ENCODE measurements at regions not wholly inside any gene's neighbourhood (a gene's known extent, or its start where the extent isn't known, plus 50 kb on each side); places are given as distances from the start of the nearest gene placed in this dataset.
"Not testable (repeated sequence)": the region's sequence is repeated elsewhere in the genome, so short reads cannot be mapped to it uniquely, and the experiment has no call there.

DNA sequence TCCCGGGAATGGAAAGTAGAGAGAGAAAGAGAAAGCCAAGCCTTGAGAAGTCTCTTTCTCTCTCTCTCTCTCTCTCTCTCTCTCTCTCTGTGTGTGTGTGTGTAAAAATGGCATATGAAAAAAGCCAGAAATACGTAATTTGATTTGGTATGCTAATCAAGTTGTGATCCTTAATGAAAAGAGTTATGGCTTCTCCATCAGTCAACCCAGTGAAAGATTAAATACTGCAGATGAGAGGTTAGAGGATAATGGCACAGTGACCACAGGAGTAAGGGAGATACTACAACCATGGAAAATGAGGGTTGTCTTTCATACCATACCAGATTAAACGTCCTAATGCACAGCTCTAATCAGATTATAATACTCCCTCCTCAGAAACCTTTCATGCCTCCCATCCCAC lies 193.5 kb upstream of the SOX2 start:
- no peaks in the 10 kb centered on the region for H3K4me1 ChIP-seq (ENCODE audit: control insufficient read depth, low read depth, low read length)
- no peaks in the 10 kb centered on the region for H3K9me3 ChIP-seq (ENCODE audit: control insufficient read depth, low read depth, low read length)
- no peak overlapping the region for H3K27ac ChIP-seq (ENCODE audit: low read length)
- H3K27me3 ChIP-seq (ENCODE audit: control insufficient read depth, insufficient read depth, low read length), result no peaks in the 10 kb centered on the region
- H3K9ac ChIP-seq (ENCODE audit: low read length), result no peak overlapping the region
- no peak overlapping the region for H3K4me3 ChIP-seq (ENCODE audit: low read length)
- H3K36me3 ChIP-seq (ENCODE audit: control insufficient read depth, low read depth, low read length), result no peaks in the 10 kb centered on the region

DNA sequence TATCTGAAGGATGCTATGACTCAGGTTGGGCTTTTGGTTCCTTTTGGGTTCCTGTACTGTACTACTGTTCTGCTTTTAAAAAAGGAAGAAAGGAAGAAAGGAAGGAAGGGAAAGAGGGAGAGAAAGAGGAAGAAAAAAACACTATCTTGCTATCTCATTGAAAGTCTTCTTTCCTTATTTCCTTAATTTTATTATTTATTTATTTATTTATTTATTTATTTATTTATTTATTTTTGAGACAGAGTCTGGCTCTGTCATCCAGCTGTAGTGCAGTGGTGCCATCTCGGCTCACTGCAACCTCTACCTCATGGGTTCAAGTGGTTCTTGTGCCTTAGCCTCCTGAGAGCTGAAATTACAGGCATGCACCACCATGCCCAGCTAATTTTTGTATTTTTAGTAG lies 198.9 kb upstream of the SOX2 start:
- Histone ChIP-seq H3K27me3 (ENCODE audit: control insufficient read depth, insufficient read depth, low read length) (no peaks in the 10 kb centered on the region), H3K9ac (ENCODE audit: low read length) (no peak overlapping the region), H3K36me3 (ENCODE audit: control insufficient read depth, low read depth, low read length) (no peaks in the 10 kb centered on the region), H3K4me1 (ENCODE audit: control insufficient read depth, low read depth, low read length) (no peaks in the 10 kb centered on the region), H3K27ac (ENCODE audit: low read length) (no peak overlapping the region), H3K9me3 (ENCODE audit: control insufficient read depth, low read depth, low read length) (peaks cover 3% of the 10 kb centered on the region), H3K4me3 (ENCODE audit: low read length) (no peak overlapping the region)

DNA sequence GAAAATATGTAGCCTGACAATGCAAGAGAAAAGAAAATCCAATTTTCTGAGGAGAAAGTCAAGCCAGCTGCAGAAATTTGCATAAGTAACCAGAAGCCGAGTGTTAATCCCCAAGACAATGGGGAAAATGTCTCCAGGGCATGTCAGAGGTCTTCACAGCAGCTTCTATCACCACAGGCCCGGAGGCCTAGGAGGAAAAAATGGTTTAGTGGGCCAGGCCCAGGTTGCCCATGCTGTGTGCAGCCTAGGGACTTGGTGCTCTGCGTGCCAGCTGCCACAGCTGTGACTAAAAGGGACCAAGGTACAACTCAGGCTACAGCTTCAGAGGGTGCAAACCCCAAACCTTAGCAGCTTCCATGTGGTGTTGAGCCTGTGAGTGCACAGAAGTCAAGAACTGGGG lies 201.2 kb upstream of the SOX2 start:
- Histone ChIP-seq H3K9me3 (ENCODE audit: control insufficient read depth, low read depth, low read length) (peaks cover 3% of the 10 kb centered on the region), H3K4me1 (ENCODE audit: control insufficient read depth, low read depth, low read length) (no peaks in the 10 kb centered on the region), H3K9ac (ENCODE audit: low read length) (no peak overlapping the region), H3K4me3 (ENCODE audit: low read length) (no peak overlapping the region), H3K36me3 (ENCODE audit: control insufficient read depth, low read depth, low read length) (no peaks in the 10 kb centered on the region), H3K27ac (ENCODE audit: low read length) (no peak overlapping the region), H3K27me3 (ENCODE audit: control insufficient read depth, insufficient read depth, low read length) (no peaks in the 10 kb centered on the region)

DNA sequence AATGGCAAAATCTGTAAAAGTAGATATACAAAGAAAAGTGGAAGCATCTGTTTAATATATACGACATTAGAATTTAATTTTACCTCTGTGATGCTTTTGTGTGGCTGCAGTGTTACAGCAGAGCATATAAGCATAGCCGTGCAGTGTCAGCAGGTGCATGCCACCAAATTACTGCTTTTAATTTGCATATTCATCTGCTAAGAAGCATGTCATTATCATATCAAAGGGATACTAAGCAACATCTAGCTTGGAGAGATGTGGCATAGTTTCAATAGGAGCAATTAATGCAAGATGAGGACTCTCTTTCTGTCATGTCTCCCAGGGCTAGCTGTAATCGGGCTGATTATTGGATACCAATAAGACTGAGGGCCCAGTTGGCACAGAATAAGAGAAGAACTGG lies 214.4 kb upstream of the SOX2 start:
- Histone ChIP-seq H3K9me3 (ENCODE audit: control insufficient read depth, low read depth, low read length) (no peaks in the 10 kb centered on the region), H3K27me3 (ENCODE audit: control insufficient read depth, insufficient read depth, low read length) (no peaks in the 10 kb centered on the region), H3K27ac (ENCODE audit: low read length) (no peak overlapping the region), H3K36me3 (ENCODE audit: control insufficient read depth, low read depth, low read length) (no peaks in the 10 kb centered on the region), H3K9ac (ENCODE audit: low read length) (no peak overlapping the region), H3K4me1 (ENCODE audit: control insufficient read depth, low read depth, low read length) (no peaks in the 10 kb centered on the region), H3K4me3 (ENCODE audit: low read length) (no peak overlapping the region)

DNA sequence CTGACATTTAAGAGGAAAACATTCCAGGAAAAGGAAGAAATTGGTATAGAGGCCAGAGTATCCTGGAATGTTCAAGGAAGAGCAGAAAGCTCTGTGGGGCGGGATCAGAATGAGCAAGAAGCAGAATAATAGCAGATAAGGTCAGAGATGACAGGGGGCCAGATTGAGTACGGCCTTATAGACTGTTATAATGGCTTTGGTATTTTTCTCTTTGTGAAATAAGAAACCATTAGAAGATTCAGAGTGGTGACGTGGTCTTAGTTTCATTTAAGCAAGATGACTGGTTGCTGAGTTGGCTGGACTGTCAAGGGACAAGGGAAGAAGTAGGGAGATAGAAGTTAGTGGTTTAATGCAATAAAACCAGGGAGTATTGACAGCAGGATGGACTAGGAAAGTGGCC lies 218.3 kb upstream of the SOX2 start:
- Histone ChIP-seq H3K9ac (ENCODE audit: low read length) (no peak overlapping the region), H3K4me3 (ENCODE audit: low read length) (no peak overlapping the region), H3K36me3 (ENCODE audit: control insufficient read depth, low read depth, low read length) (no peaks in the 10 kb centered on the region), H3K4me1 (ENCODE audit: control insufficient read depth, low read depth, low read length) (no peaks in the 10 kb centered on the region), H3K27me3 (ENCODE audit: control insufficient read depth, insufficient read depth, low read length) (no peaks in the 10 kb centered on the region), H3K9me3 (ENCODE audit: control insufficient read depth, low read depth, low read length) (no peaks in the 10 kb centered on the region), H3K27ac (ENCODE audit: low read length) (no peak overlapping the region)

DNA sequence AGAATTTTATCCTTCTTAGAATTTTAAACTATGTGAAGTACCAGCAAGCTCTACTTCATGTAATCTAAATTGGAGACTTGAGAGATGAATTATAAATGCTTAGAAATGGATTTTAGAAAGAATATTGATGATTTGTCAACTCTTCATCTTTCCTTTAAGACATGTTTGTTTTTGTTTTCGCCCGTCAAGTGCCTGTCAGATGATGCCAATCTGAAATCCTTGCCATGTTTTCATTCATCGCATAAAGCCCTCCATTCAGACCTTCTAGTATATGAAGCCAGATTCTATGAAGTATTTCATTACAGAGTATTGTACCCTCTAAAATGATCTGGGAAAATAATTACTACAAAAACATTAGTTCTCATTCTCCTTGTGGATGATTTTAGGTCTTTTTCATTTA lies 223.2 kb upstream of the SOX2 start:
- Histone ChIP-seq H3K36me3 (ENCODE audit: control insufficient read depth, low read depth, low read length) (no peaks in the 10 kb centered on the region), H3K9me3 (ENCODE audit: control insufficient read depth, low read depth, low read length) (no peaks in the 10 kb centered on the region), H3K27me3 (ENCODE audit: control insufficient read depth, insufficient read depth, low read length) (no peaks in the 10 kb centered on the region), H3K9ac (ENCODE audit: low read length) (no peak overlapping the region), H3K4me1 (ENCODE audit: control insufficient read depth, low read depth, low read length) (no peaks in the 10 kb centered on the region), H3K27ac (ENCODE audit: low read length) (no peak overlapping the region), H3K4me3 (ENCODE audit: low read length) (no peak overlapping the region)

DNA sequence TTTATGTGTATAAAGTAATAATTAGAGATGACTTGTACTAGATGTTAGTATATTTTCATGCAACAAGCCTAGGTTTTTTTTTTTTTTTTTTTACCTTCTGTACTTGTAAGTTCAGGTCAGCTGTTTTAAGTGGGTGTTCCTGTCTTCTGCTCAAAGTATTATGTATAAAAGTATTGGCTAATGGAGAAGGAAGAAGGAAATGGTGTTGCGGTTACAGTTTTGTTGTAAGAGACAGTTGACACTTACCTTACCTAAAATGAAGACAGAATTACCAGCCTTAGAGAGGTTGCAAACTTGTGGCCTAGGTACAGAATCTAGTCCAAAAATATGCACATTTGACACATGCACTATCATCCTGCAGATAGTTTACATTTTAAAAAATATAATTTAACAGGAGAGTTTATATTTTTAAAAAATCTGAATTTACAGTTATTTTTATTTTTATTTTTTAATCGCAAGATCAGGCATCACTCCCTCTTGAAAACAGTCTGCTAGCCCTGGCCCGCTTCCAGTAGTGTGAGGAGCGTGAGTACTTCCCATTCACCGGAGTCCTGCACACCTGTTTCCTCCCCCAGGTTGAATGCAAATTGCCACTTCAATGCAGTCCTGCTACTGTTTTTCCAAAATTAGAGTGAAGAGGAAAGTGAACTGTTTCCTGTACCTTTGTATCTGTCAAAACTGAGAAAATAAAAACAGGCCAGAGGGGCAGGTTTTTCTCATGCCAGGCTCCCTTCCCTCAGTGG lies 224.3 kb upstream of the SOX2 start:
- Histone ChIP-seq H3K27me3 (ENCODE audit: control insufficient read depth, insufficient read depth, low read length) (no peaks in the 10 kb centered on the region), H3K9ac (ENCODE audit: low read length) (no peak overlapping the region), H3K4me1 (ENCODE audit: control insufficient read depth, low read depth, low read length) (no peaks in the 10 kb centered on the region), H3K27ac (ENCODE audit: low read length) (no peak overlapping the region), H3K36me3 (ENCODE audit: control insufficient read depth, low read depth, low read length) (no peaks in the 10 kb centered on the region), H3K9me3 (ENCODE audit: control insufficient read depth, low read depth, low read length) (no peaks in the 10 kb centered on the region), H3K4me3 (ENCODE audit: low read length) (no peak overlapping the region)

DNA sequence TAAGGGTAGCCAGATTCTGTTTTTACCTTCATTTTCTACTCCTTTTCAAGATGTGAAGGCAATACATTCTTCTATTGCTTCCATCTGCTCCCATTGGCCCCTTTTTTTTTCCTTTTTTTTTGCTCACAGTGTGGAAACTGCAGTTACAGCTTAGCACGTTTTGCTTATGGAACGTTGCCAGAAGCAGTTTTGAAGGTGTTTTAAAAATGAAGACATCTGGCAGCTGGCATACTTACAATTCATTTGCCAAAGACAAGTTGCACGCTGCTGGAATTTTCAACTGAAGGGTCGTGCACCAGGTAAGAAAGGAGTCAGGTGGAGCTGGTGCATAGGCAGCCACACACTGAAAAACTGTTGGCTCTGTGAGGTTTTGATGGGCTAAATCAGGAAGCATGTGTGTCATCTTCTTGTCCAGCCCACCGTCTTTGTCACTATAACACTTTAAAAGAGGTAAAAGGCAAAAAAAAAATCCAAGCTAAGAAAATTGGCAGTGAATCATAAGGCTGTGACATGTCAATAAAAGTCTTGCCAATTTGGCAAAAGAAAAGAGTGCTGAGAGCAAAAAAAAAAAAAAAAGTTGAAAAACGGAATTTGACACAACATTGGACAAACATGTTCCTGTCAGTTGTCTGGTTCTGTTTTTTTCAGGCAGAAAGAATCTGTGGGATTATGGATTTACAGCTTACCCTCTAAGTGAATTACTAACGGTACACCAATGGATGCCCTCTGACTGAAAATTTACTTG lies 225.4 kb upstream of the SOX2 start:
- no peak overlapping the region for H3K4me3 ChIP-seq (ENCODE audit: low read length)
- H3K9ac ChIP-seq (ENCODE audit: low read length), result no peak overlapping the region
- H3K27me3 ChIP-seq (ENCODE audit: control insufficient read depth, insufficient read depth, low read length), result no peaks in the 10 kb centered on the region
- no peaks in the 10 kb centered on the region for H3K9me3 ChIP-seq (ENCODE audit: control insufficient read depth, low read depth, low read length)
- H3K27ac ChIP-seq (ENCODE audit: low read length), result no peak overlapping the region
- H3K4me1 ChIP-seq (ENCODE audit: control insufficient read depth, low read depth, low read length), result no peaks in the 10 kb centered on the region
- H3K36me3 ChIP-seq (ENCODE audit: control insufficient read depth, low read depth, low read length), result no peaks in the 10 kb centered on the region

DNA sequence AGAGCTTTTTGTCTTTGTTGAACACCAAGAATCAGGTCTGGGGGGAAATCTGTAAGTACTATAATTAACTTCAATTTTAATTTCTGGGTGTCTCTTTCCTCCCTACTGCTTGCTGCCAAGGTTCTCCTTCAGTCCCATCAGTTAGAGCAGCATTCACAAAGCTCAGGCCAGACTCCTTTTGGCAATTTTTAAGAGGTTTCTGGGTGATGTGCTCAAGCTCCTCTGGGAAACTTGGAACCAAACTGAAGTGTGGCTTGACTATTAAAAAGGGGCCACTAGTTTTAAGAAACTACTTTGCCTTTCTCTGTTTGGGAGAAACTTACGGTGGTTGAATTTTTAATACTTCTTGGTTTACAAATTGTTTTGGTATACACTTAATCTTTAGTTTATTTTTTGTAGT lies 227.7 kb upstream of the SOX2 start:
- Histone ChIP-seq H3K9me3 (ENCODE audit: control insufficient read depth, low read depth, low read length) (no peaks in the 10 kb centered on the region), H3K27ac (ENCODE audit: low read length) (no peak overlapping the region), H3K9ac (ENCODE audit: low read length) (no peak overlapping the region), H3K4me1 (ENCODE audit: control insufficient read depth, low read depth, low read length) (no peaks in the 10 kb centered on the region), H3K27me3 (ENCODE audit: control insufficient read depth, insufficient read depth, low read length) (no peaks in the 10 kb centered on the region), H3K4me3 (ENCODE audit: low read length) (no peak overlapping the region), H3K36me3 (ENCODE audit: control insufficient read depth, low read depth, low read length) (no peaks in the 10 kb centered on the region)

DNA sequence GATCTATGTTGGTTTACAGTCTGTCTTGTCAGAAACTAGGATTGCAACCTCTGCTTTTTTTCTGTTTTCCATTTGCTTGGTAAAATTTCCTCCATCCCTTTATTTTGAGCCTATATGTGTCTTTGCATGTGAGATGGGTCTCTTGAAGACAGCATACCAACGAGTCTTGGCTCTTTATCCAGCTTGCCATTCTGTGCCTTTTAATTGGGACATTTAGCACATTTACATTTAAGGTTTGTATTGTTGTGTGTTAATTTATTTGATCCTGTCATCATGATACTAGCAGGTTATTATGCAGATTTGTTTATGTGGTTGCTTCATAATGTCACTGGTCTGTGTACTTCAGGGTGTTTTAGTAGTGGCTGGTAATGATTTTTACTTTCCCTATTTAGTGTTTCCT lies 236.6 kb upstream of the SOX2 start:
- H3K27ac ChIP-seq (ENCODE audit: low read length); H3K36me3 ChIP-seq (ENCODE audit: control insufficient read depth, low read depth, low read length); H3K4me1 ChIP-seq (ENCODE audit: control insufficient read depth, low read depth, low read length); H3K4me3 ChIP-seq (ENCODE audit: low read length); H3K9ac ChIP-seq (ENCODE audit: low read length); H3K27me3 ChIP-seq (ENCODE audit: control insufficient read depth, insufficient read depth, low read length); H3K9me3 ChIP-seq (ENCODE audit: control insufficient read depth, low read depth, low read length): not testable (repeated sequence)

DNA sequence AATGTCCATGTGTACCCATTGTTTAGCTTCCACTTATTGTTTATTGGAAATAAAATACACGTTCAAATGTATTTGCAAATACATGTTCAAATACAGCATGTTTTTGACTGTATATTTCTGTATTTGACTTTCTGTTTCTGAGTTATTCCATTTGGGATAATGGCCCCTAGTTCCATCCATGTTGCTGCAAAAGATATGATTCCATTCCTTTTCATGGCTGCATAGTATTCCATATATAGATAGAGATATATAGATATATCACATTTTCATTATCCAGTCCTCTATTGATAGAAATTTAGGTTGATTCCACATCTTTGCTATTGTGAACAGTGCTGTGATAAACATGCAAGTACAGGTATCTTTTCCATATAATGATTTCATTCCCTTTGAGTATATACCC lies 241.4 kb upstream of the SOX2 start:
- no peak overlapping the region for H3K27ac ChIP-seq (ENCODE audit: low read length)
- H3K4me1 ChIP-seq (ENCODE audit: control insufficient read depth, low read depth, low read length), result no peaks in the 10 kb centered on the region
- H3K27me3 ChIP-seq (ENCODE audit: control insufficient read depth, insufficient read depth, low read length), result no peaks in the 10 kb centered on the region
- H3K9me3 ChIP-seq (ENCODE audit: control insufficient read depth, low read depth, low read length), result no peaks in the 10 kb centered on the region
- H3K9ac ChIP-seq (ENCODE audit: low read length), result no peak overlapping the region
- no peaks in the 10 kb centered on the region for H3K36me3 ChIP-seq (ENCODE audit: control insufficient read depth, low read depth, low read length)
- H3K4me3 ChIP-seq (ENCODE audit: low read length), result no peak overlapping the region

All from iPS-18a (cell line).